Erythroblast (primary cell): ENCODE measurements at regions not wholly inside any gene's neighbourhood (a gene's known extent, or its start where the extent isn't known, plus 50 kb on each side); places are given as distances from the start of the nearest gene placed in this dataset.
"Not testable (repeated sequence)": the region's sequence is repeated elsewhere in the genome, so short reads cannot be mapped to it uniquely, and the experiment has no call there.

Experiments used
- DNase-seq, 2 experiments: peaks; one replicate each; lab custom pipeline; 2025; lab: John Stamatoyannopoulos, UW
- GATA1 ChIP-seq: IDR thresholded peaks from 2 replicates; pipeline ENCODE4 v1.6.1; 2011; ENCODE audit warnings: low read depth, mild to moderate bottlenecking, control low read depth, low read length, moderate library complexity
- POLR2A ChIP-seq: IDR thresholded peaks from 2 replicates; pipeline ENCODE4 v1.6.1; 2011; ENCODE audit warnings: mild to moderate bottlenecking, low read length

DNA sequence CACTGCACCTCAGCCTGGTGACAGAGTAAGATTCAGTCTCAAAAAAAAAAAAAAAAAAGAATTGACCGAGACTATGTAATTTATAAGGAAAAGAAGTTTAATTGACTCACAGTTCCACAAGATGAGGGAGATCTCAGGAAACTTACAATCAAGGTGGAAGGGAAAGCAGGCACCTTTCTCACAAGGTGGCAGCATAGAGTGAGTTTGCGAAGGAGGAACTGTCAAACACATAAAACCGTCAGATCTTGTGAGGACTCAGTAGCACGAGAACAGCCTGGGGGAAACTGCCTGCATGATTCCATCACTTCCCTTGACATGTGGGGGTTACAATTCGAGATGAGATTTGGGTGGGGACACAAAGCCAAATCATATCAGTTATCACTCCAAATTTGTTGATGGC is 380.9 kb downstream of the EDEM1 start:
- DNase-seq, result peak in 1 of 2 experiments; percentile 18
- TF ChIP-seq POLR2A (no peak), GATA1 (no peak)

DNA sequence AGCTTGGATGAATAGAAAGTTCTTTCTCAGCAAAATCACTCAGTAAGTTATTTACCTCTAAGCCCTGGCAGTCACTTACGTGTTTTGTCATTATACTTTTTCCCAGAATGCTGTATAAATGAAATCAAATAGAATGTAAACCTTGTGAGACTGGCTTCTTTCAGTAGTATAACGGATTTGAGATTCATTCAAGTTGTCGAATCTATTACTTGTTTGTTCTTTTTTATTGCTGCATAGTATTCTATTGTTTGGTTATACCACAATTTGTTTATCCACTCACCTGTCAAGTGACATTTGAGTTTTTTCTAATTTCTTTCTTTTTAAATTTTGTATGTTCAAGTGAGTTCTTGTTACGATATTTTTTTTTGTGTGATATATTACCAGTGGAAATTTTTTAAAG is 381.6 kb downstream of the EDEM1 start:
- DNase-seq, result no peak
- TF ChIP-seq GATA1 (no peak), POLR2A (no peak)

GRCh38 chr3:5572168-5572567 is 384.7 kb downstream of the EDEM1 start:
- TF ChIP-seq POLR2A (no peak), GATA1 (no peak)
- no peak for DNase-seq

- no peak for TF ChIP-seq GATA1
- TF ChIP-seq POLR2A, result no peak
- DNase-seq, result no peak
Measured at GRCh38 chr3:5576277-5577011, 388.9 kb downstream of the EDEM1 start.

DNA sequence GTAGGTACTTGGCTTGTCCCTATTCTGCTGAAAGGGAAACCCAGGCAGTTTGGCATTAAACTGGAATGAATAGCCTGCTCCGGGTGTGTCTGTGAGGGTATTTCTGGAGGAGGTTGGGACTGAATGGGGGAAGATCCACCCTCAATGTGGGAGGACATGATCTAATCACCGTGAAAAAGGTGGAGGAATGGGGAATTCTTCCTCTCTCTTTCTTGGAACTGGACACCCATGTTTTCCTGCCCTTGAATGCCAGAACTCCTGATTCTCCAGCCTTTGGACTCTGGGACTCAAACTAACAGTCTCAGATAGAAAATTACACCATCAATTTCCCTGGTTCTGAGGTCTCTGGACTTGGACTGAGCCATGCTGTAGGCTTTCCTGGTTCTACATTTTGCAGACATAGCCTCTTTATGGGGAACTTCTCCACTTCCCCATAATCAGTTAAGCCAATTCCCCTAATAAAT is 391.7 kb downstream of the EDEM1 start:
- DNase-seq, result no peak
- TF ChIP-seq POLR2A, result no peak
- TF ChIP-seq GATA1, result no peak

DNA sequence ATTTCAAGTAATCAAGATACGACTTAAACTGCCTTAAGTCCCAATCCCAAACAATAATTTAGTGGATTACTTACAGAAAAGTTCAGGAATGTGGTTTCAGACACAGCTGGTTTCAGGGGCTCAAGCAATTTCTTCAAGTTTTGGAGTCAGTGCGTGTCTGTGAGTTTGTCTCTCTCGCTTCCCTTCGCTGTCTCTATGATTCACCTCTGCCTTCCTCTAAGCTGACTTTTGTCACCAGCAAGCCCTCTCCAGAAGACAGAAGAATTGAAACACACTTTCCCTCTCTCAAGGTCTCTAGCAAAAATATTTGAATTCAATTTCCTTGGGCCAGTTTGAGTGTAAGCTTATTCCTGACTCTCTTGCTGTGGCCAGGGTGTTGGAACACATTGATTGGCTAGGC is 392.4 kb downstream of the EDEM1 start:
- no peak for DNase-seq
- TF ChIP-seq GATA1 (no peak), POLR2A (no peak)

DNA sequence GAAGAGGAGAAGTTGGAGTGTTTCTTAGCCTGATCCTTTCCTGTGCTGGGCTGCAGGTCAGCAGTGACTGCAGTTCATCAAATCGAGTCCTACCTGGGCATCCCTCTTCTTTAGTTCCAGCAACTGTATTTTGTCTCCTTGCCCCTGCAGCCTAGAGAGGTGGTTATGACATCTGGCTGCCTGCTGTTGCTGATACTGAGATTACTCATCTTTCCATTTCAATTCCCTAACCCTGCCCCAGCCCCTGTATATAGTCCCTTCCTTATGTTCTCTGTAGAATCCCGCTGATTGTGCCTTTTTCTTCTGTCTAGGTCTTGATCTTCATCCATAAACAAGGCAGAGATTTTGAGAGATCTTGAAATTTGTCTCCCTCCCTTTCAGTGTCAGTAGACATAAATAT is 393.3 kb downstream of the EDEM1 start:
- TF ChIP-seq GATA1 (no peak), POLR2A (no peak)
- DNase-seq, result no peak

GRCh38 chr3:5581743-5582142 is 394.2 kb downstream of the EDEM1 start:
- no peak for TF ChIP-seq POLR2A
- TF ChIP-seq GATA1, result no peak
- DNase-seq, result no peak

- no peak for TF ChIP-seq POLR2A
- TF ChIP-seq GATA1, result no peak
Measured at GRCh38 chr3:5583920-5584319, 396.4 kb downstream of the EDEM1 start.

DNA sequence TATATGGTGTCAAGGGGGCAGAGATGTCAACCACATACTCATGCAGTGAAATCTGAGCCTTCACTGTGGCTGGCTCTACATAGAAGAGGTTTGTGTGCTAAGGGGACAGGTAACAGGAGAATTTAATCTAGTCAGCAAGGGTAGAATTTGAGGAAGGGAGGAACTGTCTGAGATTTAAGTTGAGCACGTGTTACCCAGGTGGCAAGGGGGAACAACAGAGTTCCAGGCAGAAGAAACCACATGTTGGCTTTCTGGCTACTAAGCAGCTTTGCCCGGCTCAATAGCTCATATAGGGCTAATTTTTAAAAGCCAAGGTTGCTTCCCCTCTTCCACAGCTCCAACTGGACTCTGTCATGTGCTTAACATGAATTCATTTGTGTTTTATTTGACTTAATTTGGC is 397.6 kb downstream of the EDEM1 start:
- no peak for TF ChIP-seq GATA1
- no peak for TF ChIP-seq POLR2A
- DNase-seq, result no peak

More at GRCh38 chr3:5583920-5584319, 396.4 kb downstream of the EDEM1 start:
- no peak for DNase-seq

DNA sequence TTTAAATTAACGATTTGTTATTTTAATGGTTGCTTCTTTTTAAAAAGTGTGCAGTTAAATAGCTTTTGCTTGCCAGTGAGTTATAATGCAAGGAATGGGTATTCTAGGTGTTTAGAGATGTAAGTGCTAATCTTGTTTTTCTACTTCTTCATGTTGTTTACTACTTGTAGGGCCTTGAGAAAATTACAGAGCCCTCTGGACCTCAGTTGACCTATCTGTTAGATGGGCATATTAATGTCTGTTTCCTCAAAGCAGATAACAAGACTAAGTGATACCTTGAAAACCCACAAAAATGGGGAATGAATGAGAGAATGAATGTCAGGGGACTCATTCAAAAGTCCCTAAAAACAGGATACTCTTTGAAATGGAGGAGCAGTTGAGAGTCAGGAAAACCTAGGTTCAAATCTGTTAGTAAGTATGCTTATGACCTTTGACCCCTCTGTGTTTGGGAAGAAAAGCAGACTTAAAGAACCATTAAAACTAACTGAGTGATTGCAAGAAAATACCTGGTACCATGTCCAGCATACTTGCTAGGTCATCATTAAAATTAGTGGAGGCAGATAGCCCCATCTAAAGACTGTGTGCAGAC is 419.5 kb downstream of the EDEM1 start:
- TF ChIP-seq GATA1, result no peak
- no peak for DNase-seq

DNA sequence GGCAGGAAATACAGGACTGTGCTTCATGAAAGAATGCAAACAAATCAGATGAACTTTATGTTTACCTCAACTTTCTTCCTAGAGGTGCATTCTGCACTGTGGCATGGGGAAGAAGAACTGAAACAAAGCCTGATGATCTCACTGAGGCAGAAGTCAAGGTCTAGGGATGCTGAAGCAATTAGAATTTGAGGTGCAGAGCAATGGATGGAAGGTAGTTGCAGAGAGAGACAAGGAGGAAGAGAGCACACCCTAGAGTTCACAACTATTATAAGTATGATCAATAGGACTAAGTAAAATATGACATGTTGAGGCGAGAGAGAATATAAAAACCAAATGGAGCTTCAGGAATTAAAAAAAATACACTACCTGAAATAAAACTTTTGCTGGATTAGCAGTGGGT is 420.1 kb downstream of the EDEM1 start:
- no peak for TF ChIP-seq GATA1
- no peak for TF ChIP-seq POLR2A
- DNase-seq, result peak in 1 of 2 experiments; percentile 20

DNA sequence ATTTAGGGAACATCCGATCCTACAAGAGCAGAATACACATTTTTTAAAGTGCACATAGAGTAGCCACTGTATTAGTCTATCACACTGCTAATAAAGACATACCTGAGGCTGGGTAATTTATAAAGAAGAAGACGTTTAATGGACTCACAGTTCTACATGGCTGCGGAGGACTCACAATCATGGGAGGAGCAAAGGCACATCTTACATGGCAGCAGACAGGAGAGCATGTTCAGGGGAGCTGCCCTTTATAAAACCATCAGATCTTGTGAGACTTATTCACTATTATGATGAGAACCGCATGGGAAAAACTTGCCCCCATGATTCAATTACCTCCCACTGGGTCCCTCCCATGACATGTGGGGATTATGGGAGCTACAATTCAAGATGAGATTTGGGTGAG is 421.5 kb downstream of the EDEM1 start:
- DNase-seq, result not testable (repeated sequence)

DNA sequence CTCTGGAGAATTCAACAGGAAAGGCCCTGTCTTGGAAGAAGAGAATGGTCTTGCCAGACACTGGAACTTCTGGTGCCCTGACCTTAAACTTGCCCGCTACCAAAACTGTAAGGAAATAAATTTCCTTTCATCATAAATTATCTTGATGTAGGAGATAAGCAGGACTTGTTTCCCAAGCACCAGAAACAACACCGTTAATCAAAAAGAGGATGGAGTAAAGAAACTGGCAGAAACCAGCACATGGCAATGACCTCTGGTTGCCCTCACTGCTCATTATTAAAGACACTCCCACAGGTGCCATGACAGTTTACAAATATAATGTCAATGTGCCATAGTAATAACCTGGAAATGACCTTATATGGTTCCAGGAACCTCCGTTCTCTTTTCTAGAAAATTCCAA is 426.1 kb downstream of the EDEM1 start:
- TF ChIP-seq GATA1, result no peak
- TF ChIP-seq POLR2A, result no peak
- no peak for DNase-seq

GRCh38 chr3:5616873-5617272 is 429.4 kb downstream of the EDEM1 start:
- TF ChIP-seq GATA1, result no peak
- TF ChIP-seq POLR2A, result no peak
- no peak for DNase-seq

DNA sequence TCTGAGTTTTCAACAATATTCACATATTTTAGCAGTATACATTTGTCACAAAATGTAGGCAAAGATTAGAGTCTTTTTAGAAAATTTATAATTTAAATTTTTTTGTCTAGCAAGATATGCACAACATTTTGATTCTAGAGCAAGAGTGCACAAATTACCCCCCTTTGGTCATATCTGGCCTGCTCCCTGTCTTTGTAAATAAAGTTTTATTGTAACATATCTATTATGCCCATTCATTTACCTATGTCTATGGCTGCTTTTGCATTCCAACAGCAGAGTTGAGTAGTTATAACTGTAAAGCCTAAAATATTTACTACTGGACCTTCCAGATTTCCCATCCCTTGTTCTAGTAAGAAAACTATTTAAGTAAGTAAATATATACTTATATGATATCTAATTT is 430.7 kb downstream of the EDEM1 start:
- DNase-seq, result no peak
- TF ChIP-seq POLR2A, result no peak
- no peak for TF ChIP-seq GATA1

DNA sequence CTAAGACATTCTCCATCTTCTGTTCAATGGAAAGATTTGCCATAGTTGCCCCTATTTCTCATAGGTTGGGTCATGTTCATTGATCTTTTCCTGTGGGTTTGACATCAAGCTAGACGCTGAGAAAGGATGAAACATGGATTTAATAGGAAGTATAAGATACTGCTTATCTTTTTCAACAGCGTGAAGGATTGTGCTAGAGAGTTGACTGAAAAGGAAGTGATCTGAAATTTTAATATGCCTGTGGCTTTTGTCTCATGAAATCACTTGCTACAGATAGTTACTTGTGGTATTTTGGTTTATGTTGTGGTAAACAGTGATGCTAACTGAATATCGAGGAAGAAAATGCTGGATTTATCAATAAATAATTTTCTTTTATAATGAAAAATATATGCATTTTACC is 442.9 kb downstream of the EDEM1 start:
- no peak for DNase-seq
- TF ChIP-seq GATA1 (no peak), POLR2A (no peak)
